Dendritic cell treated with granulocyte-macrophage colony-stimulating factor and Interleukin-4, amounts not matched to agents 40 ng/mL and 50 ng/mL, for 4 days (primary cell): ENCODE measurements at regions not wholly inside any gene's neighbourhood (a gene's known extent, or its start where the extent isn't known, plus 50 kb on each side); places are given as distances from the start of the nearest gene placed in this dataset.

Experiments
- H3K27ac Mint-ChIP-seq: one replicate; pipeline ENCODE4 v1.8.0; 2022; ENCODE audit warnings: mild to moderate bottlenecking, mixed read lengths
- H3K27me3 Mint-ChIP-seq: one replicate; pipeline ENCODE4 v1.8.0; 2022; ENCODE audit warnings: mild to moderate bottlenecking, mixed read lengths
- H3K36me3 Mint-ChIP-seq: one replicate; pipeline ENCODE4 v1.8.0; 2022; ENCODE audit warnings: low read depth, mixed read lengths
- H3K4me1 Mint-ChIP-seq: one replicate; pipeline ENCODE4 v1.8.0; 2022; ENCODE audit warnings: low read depth, mixed read lengths
- H3K4me3 Mint-ChIP-seq: one replicate; pipeline ENCODE4 v1.8.0; 2022; ENCODE audit warnings: mild to moderate bottlenecking, moderate library complexity, mixed read lengths
- H3K9me3 Mint-ChIP-seq: one replicate; pipeline ENCODE4 v1.8.0; 2022; ENCODE audit warnings: mixed read lengths
- intact Hi-C: fragments of 100-400 bp; cut with micrococcal nuclease; formaldehyde crosslinking; loops from one replicate; pipeline ENCODE4 v1.15.0; 2022

DNA sequence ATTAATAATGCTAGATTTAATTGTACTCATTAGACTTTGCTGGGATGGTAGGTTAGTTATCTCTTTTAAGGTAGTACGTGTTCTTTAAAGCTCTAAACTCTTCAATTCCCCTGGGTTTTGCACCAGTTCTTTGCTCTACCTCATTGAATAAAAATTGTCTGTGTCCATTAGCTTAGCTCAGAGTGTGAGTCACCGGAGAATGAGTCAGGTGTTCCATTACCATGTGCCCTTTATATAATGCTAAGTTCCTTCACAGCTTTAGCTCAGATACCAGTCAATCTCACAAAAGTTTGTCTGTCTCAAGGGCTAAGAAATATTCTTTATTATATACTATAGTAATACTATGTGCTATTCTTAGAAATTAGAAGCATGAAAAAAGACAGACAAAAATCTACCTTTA is 339.4 kb downstream of the PRELID2 start:
- Mint-ChIP-seq H3K36me3 (no peaks in the 10 kb centered on the region), H3K9me3 (peaks cover 22% of the 10 kb centered on the region)

DNA sequence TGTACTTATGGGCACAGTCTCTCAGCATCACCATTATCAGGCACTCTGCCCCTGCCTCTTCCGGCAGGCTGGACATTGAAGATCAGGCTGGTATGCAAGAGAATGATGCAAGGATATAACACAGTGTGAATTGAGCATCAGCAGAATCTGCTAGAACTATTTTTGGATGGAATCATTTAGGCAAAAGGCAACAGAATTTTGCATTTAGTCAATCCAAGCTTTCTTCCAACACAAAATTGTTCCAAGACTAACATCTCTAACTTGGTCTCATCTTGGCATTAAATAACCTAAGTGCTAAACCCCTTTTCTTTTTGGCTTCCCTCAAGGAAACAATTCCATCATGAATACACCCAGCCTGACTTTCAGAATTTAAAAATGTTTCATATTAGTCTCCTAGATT is 339.9 kb downstream of the PRELID2 start:
- Mint-ChIP-seq H3K4me1 (no peaks in the 10 kb centered on the region), H3K36me3 (no peaks in the 10 kb centered on the region), H3K4me3 (no peak overlapping the region), H3K27ac (no peak overlapping the region), H3K27me3 (no peaks in the 10 kb centered on the region), H3K9me3 (peaks cover 22% of the 10 kb centered on the region)
- intact Hi-C loops: no loop called here

More for the DNA sequence above, 339.4 kb downstream of the PRELID2 start:
- no peaks in the 10 kb centered on the region for H3K27me3 Mint-ChIP-seq
- H3K4me1 Mint-ChIP-seq: no peaks in the 10 kb centered on the region
- no peak overlapping the region for H3K27ac Mint-ChIP-seq
- H3K4me3 Mint-ChIP-seq: no peak overlapping the region
- intact Hi-C loops: no loop called here

DNA sequence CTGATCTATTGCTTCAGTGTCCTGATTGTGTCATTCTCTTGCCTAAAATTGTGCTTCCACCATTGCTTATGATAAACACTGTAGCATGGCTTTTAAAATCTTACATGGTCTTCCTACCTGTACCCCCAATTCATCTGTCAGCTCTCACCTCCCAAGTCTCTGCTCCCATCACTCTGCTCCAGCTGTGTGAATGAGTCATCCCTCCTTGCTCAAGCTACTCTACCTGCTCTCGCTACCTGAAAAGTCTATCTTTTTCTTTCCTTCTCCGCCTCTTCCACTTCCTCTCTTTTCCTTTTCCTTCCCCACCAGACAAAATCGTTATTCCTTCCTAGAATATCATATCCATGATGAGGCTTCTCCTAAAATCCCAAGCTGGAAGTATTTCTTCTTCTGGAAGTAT is 341.7 kb downstream of the PRELID2 start:
- Mint-ChIP-seq H3K36me3 (no peaks in the 10 kb centered on the region), H3K27ac (no peak overlapping the region), H3K4me1 (no peaks in the 10 kb centered on the region), H3K4me3 (no peak overlapping the region), H3K9me3 (peaks cover 22% of the 10 kb centered on the region), H3K27me3 (no peaks in the 10 kb centered on the region)
- intact Hi-C loops: no loop called here

DNA sequence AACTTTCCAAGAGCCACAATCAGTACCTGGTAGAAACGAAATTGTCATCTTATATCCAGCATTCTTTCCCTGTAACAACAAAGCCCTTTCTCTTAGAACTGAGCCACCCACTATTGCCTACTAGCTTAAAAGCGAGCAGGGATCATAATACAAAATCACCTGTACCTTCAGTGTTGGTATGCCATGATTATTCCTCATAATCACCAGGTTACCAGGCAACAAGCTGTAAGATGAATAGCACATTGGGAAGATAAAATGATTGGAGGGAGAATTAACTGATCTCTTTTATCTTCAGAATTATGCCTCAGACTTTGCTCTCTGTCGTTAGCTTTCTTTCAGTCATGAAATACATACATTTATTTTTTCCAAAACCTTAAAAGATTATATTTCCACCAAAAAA is 345.6 kb downstream of the PRELID2 start:
- peaks cover 12% of the 10 kb centered on the region for H3K9me3 Mint-ChIP-seq
- H3K4me1 Mint-ChIP-seq: no peaks in the 10 kb centered on the region
- no peak overlapping the region for H3K4me3 Mint-ChIP-seq
- intact Hi-C loops: no loop called here
- no peaks in the 10 kb centered on the region for H3K36me3 Mint-ChIP-seq
- H3K27ac Mint-ChIP-seq: no peak overlapping the region
- H3K27me3 Mint-ChIP-seq: no peaks in the 10 kb centered on the region

DNA sequence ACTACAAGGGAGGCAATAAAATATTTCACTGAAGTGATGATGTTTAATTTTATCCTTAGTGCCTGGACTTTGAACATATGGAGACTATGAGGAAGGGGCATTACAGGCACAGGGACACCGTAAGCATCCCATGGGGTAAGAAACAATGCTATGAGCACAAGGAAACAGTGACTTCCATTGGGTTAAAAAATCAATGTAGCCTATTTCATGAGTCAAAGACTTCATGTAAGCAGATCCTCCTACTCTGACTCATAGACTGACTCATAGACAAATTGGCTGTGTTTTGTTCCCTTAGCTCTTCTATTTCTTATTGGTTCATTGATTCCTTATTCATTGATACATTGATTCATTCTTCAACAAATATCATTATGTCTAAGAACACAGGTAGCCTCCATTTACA is 351.0 kb downstream of the PRELID2 start:
- peaks cover 6% of the 10 kb centered on the region for H3K9me3 Mint-ChIP-seq
- H3K4me1 Mint-ChIP-seq: no peaks in the 10 kb centered on the region
- no peaks in the 10 kb centered on the region for H3K36me3 Mint-ChIP-seq
- H3K4me3 Mint-ChIP-seq: no peak overlapping the region
- no peaks in the 10 kb centered on the region for H3K27me3 Mint-ChIP-seq
- intact Hi-C loops: no loop called here
- no peak overlapping the region for H3K27ac Mint-ChIP-seq

DNA sequence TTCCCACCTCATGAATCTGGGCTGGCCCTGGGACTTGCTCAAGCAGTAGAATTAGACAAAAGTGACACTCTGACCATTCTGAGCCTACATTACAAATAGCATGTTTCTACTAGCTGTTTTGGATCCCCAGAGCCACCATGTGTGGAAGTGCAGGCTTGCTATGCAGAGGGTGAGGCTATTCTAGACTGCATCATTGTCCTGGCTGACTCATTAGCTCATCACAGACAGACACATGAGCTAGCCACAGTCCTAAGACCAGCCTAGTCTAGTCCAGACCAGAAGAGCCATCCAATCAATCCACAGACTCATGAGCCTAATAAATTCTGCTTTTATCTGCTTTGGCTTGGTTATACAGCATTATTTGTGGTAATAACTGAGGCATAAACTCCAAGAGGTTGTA is 351.9 kb downstream of the PRELID2 start:
- intact Hi-C loops: no loop called here
- Mint-ChIP-seq H3K4me1 (no peaks in the 10 kb centered on the region), H3K36me3 (no peaks in the 10 kb centered on the region), H3K27ac (no peak overlapping the region), H3K9me3 (peaks cover 12% of the 10 kb centered on the region), H3K27me3 (no peaks in the 10 kb centered on the region), H3K4me3 (no peak overlapping the region)

DNA sequence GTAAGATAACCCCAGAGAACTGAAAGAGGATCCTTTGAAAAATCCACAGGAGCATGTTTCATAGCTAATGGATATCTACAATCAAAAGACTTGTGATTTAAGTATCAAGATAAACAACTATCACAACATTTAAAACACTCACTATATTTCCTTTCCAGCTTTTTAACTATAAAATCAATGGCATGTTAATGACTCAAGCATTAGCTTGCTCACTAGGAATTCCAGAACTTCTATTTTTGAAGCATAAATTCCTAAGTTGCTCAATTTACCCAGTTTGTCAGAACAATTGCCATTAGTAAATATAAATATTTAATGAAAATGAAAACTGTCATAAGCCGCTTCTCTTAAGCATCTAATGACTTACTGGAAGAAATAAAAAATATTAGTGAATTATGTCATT is 355.3 kb downstream of the PRELID2 start:
- Mint-ChIP-seq H3K4me1 (no peaks in the 10 kb centered on the region), H3K4me3 (no peak overlapping the region), H3K36me3 (no peaks in the 10 kb centered on the region), H3K27ac (no peak overlapping the region), H3K9me3 (peaks cover 12% of the 10 kb centered on the region), H3K27me3 (no peaks in the 10 kb centered on the region)
- intact Hi-C loops: no loop called here

DNA sequence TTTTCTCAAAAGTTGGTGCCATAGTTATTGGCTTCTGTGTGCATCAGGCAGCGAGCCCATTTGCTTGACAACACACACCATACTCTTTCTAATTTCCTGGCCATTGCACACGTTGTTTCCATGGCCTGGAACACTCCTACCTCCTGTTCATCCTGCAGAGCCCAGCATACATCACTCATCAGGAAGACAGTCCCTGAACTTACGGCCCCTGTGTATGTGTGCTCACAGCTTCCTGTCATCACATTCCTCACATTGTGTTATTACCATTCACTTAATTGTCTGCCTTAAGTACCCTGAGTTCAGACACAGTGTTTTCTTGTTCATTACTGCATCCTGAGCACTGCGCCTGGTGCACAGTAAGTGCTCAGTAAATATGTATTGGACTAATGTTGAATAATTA is 355.9 kb downstream of the PRELID2 start:
- no peak overlapping the region for H3K27ac Mint-ChIP-seq
- H3K27me3 Mint-ChIP-seq: no peaks in the 10 kb centered on the region
- intact Hi-C loops: no loop called here
- H3K9me3 Mint-ChIP-seq: peaks cover 12% of the 10 kb centered on the region
- H3K4me3 Mint-ChIP-seq: no peak overlapping the region
- H3K36me3 Mint-ChIP-seq: no peaks in the 10 kb centered on the region
- no peaks in the 10 kb centered on the region for H3K4me1 Mint-ChIP-seq

DNA sequence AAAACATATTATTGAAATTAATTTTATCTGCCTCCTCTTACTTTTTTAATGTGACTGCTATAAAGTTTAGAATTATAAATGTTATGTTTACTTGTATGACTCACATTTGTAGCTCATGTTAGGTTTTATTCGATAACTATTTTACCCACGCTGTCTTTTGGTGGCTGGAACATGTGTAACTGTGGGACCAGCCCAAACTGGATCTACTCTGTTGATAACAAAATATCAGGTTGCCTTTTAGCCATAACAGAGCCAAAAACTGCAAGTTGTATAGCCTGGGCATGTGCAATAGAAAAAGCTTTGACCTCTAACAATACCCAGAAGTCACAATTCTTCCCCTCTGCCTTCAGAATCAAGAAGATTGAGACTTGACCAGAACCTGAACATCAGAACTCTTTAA is 356.5 kb downstream of the PRELID2 start:
- Mint-ChIP-seq H3K27me3 (no peaks in the 10 kb centered on the region), H3K4me1 (no peaks in the 10 kb centered on the region), H3K27ac (no peak overlapping the region), H3K36me3 (no peaks in the 10 kb centered on the region), H3K9me3 (peaks cover 12% of the 10 kb centered on the region), H3K4me3 (no peak overlapping the region)
- intact Hi-C loops: no loop called here

DNA sequence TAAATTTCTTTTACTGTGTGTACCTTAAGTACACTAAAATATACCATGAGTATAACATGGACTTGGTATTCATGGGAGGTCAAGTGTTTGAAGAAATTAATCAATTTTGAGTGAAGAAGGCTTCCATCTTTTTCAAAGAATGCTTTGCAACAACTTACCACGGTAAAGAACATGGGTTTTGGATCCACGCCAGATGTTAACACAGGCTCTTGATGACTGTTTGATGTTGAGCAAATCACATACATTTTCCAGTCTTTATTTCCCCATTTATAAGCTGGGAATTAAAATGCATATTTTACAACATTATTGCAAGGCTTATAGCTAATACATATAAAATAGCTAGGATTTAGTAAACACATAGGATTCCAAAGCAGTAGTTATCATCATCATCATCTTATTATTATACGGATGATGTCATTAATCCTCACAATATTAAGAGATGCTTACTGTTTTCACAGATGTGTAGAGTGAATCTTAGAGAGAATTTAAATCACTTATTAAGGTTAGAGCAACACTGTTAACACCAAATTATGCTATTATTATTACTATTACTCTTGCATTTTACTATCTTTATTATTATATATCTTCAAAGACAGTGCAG is 362.0 kb downstream of the PRELID2 start:
- Mint-ChIP-seq H3K27me3 (no peaks in the 10 kb centered on the region), H3K4me1 (no peaks in the 10 kb centered on the region), H3K4me3 (no peak overlapping the region), H3K9me3 (peaks cover 13% of the 10 kb centered on the region), H3K27ac (no peak overlapping the region), H3K36me3 (no peaks in the 10 kb centered on the region)
- intact Hi-C loops: no loop called here

DNA sequence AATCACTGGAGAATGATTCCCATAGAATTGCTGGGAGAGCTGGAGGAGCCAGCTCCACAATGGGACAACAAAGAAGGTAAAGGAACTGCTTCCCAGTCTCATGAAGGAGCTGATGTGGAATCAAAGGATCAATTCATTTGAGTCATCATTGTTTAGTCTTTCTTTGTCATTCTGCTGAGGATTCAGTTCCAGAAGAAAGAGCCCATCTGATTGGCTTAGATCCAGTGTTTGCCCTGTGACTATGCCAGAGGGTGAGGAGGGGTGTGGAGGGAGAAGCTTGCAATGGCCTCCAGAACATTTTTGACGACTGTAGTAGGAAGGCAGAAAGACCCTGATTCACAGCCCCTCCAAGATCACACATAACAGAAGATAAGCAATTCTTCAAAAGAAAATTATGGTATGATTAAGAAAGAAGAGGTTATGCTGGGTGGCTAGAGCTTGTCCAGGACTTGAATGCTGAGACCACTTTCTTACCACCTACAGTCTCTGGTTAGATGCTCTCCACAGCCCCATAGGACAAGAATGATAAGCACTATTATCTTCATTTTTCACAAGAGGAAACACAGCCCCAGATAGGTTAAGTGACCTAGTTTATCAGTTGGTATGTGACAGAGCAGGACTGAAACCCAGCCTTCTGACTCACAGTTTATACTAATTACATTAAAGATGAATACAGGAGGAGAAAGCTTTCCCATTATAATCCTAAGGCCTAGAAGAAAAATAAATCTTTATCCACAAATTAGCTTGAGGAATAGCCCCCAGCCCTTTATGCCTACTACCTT is 363.1 kb downstream of the PRELID2 start:
- Mint-ChIP-seq H3K9me3 (peaks cover 13% of the 10 kb centered on the region), H3K4me3 (no peak overlapping the region), H3K27me3 (no peaks in the 10 kb centered on the region), H3K4me1 (no peaks in the 10 kb centered on the region), H3K36me3 (no peaks in the 10 kb centered on the region), H3K27ac (no peak overlapping the region)
- intact Hi-C loops: no loop called here

DNA sequence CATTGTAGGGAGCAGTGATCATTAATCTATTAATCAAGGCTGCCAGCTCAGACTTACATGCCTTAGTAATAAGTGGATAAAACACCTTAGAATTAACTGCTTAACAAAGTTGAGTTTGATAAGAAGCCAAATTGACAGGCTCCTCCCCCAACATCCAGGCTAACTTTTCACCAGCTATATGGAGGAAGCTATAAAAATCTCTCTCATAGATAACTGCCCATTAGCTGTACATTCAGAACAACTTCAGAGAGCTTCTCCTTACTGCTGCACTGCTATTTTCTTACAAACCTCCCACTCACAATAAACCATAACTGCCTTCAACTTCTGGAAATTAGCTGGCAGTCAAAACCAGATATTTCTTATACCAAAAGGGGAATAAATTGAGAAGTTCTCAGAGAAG is 364.1 kb downstream of the PRELID2 start:
- H3K36me3 Mint-ChIP-seq: no peaks in the 10 kb centered on the region
- H3K27me3 Mint-ChIP-seq: no peaks in the 10 kb centered on the region
- H3K4me1 Mint-ChIP-seq: no peaks in the 10 kb centered on the region
- peaks cover 13% of the 10 kb centered on the region for H3K9me3 Mint-ChIP-seq
- no peak overlapping the region for H3K4me3 Mint-ChIP-seq
- H3K27ac Mint-ChIP-seq: no peak overlapping the region
- intact Hi-C loops: no loop called here

DNA sequence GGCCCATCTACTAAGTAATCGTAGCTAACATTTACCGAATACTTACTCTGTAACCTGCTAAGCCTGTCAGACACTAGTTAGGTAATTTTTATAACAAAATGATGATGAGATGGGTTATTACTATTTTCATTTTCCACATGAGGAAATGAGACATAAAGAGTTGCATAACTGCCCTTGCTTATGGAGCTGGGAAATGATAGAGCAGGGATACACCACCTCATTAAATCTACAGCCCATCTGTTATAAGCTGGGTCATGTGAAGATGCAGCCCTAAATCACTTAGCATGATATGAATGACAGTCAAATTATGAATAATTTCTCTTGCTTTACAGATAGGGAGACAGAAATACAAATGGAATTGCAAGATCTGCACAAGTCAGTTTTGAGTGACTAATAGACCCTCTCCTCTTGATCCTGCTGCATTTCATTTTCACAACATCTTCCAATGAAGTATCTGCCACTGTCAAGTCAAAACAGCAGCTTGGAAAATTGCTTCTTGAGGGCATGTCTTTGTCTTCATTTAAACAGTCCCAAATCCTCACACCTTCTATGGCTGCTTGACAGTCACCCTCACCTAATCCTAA is 364.7 kb downstream of the PRELID2 start:
- no peaks in the 10 kb centered on the region for H3K4me1 Mint-ChIP-seq
- no peak overlapping the region for H3K27ac Mint-ChIP-seq
- intact Hi-C loops: no loop called here
- peaks cover 13% of the 10 kb centered on the region for H3K9me3 Mint-ChIP-seq
- no peaks in the 10 kb centered on the region for H3K36me3 Mint-ChIP-seq
- H3K4me3 Mint-ChIP-seq: no peak overlapping the region
- no peaks in the 10 kb centered on the region for H3K27me3 Mint-ChIP-seq

DNA sequence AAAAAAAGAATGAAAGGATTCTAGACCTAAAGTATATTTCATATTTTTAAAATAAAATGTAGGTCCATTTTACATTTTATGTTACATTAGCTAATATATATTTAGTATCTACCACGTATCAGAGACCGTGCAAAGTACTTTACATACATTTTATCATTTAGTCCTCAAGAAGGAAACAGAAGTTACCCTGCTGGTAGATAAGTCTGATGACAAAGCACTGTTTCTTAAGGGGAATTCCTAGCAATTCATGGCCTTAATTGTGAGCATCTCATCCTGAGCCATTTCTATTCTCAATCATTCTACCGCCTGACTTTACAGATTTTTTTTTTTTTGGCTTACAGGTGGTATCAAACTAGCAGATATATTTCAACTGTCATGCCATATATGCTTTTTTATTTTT is 367.7 kb downstream of the PRELID2 start:
- Mint-ChIP-seq H3K9me3 (peaks cover 13% of the 10 kb centered on the region), H3K36me3 (no peaks in the 10 kb centered on the region), H3K4me1 (no peaks in the 10 kb centered on the region), H3K27me3 (no peaks in the 10 kb centered on the region), H3K4me3 (no peak overlapping the region), H3K27ac (no peak overlapping the region)
- intact Hi-C loops: no loop called here
